EH (cell line): ENCODE measurements at regions not wholly inside any gene's neighbourhood (a gene's known extent, or its start where the extent isn't known, plus 50 kb on each side); places are given as distances from the start of the nearest gene placed in this dataset.

ENCODE experiments used
- DNase-seq: peaks from one replicate; pipeline ENCODE4 v3.0.0-alpha.2; 2015; ENCODE audit warnings: low read depth

DNA sequence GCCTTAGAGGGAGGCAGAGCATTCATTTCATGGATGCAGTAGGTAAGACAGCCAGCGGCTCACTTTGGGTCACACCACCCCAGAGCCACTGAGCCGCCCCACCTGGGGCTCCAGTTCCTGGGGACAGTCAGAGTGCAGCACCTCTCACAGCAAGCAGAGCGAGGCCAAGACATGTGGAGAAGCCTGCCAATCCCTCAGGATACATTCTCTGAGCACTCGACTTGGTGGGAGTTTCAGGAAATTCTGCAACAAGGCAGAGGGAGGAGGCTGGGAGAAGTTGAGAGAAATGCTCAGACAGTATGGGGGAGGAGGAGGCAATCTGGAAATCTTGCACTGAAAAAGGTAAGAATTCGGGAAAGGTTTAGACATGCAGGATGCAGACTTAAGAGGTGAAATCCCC is 60.8 kb upstream of the WLS start:
- no peak for DNase-seq

DNA sequence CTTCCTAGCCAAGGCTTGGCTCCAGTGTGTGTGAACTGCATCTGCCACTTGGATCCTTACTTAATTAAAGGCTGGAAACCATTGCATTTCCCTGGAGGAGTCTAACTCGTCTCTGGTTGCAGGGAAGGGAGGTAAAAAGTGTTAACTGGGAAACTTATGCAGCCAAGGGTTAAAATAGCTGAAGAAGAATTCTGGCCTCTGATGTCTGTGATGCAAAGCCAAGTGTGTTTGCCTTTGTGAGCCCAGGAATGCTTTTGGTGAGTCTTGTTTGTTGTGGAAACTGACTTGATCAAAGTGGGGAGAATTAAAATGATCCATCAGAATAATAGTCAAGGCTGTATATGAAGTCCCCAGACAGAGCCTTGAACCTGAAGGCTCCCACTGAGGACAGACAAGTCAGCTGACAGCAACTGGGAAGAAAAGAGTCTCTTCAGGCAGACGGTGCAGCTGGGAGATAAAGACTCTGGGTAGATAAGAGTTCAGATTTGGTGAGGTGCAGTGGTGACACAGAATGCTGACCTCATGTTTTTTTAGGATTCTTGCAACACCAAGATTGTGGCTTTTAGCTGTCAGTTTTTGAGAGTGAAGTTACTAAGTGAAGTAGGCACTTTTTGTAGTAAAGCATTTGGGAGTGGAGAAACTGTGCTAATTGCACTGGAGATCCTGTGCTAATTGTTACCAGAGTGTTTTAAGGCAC is 59.5 kb upstream of the WLS start:
- DNase-seq: no peak

DNA sequence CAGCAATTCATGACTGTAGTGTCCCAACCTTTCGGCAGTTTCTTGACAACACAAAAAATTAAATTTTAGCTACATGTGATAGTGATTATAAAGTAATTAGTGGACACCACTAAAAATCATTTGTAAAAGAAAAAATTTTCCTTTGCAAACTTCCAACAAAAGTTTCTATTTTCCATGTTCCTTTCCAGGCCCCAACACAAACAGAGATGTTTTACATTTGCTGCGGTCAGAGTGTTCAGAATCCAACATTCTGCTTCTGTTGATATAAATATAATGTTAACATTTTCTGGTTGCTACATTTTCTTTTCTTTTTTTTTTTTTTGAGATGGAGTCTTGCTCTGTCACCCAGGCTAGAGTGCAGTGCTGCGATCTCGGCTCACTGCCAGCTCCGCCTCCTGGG is 54.9 kb upstream of the WLS start:
- no peak for DNase-seq

DNA sequence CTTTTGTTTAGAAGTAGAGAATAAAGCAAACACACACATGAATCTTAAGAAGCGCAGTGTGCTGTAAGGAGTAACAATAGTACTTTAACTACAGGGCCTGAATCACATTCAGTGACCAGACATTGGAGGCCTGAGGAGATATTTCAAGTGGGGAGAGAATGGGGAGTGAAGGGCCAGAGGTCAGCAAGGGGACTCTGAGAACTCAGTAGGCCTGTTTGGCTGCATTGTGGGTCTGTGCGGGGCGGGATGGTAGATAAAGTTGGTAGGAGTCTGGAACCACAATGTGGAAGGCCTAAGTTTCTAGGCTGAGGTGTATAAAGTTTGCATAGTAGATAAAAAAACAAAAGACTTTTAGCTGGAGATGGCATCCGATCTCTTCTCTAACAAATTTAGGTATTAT is 52.7 kb upstream of the WLS start:
- DNase-seq: no peak

DNA sequence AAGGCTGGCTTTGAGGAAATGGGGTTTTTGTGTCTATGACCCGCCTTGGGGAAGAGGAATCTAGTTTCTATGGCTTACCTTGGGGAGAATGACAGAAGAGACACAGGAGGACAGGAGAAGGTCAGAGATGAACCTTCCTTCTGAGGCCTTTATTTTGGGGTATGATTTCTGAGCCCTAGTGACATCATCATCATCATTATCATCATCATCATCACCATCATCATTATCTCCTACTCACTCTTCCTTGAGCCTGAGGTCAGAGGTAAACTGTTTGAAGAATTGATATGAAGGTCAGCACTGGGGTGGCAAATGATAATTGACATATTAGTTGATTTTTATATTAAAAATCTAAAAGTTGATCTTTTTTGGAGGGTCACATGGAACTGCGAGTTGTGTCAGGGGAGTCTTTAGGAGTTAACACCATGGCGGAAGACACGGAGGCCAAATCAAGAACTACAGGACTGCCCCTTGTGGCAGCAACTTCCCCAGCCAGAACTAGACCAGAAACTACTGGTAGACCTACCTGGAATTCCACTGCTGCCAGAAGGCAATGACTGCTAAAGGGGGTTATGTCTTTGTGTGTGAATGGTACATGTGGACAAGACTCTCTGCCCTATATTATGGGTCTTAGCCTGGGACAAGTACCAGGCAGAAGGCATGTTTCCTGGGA is 49.8 kb upstream of the WLS start:
- DNase-seq: no peak
